PC-3 (cell line): ENCODE measurements at regions not wholly inside any gene's neighbourhood (a gene's known extent, or its start where the extent isn't known, plus 50 kb on each side); places are given as distances from the start of the nearest gene placed in this dataset.

Experiments used
- EZH2phosphoT487 ChIP-seq: fragments of 300-600 bp; sonication (generic); IDR thresholded peaks from 2 replicates; pipeline ENCODE4 v1.6.1; 2018; ENCODE audit warnings: mild to moderate bottlenecking, antibody characterized with exemption, low read length, borderline replicate concordance
- TF ChIP-seq, protein P1 (sequence below): fragments of 300-600 bp; sonication (generic); conservative IDR thresholded peaks from 2 replicates; pipeline ENCODE4 v1.5.1; 2017; ENCODE audit warnings: antibody characterized with exemption, low read depth, mild to moderate bottlenecking, low read length

DNA sequence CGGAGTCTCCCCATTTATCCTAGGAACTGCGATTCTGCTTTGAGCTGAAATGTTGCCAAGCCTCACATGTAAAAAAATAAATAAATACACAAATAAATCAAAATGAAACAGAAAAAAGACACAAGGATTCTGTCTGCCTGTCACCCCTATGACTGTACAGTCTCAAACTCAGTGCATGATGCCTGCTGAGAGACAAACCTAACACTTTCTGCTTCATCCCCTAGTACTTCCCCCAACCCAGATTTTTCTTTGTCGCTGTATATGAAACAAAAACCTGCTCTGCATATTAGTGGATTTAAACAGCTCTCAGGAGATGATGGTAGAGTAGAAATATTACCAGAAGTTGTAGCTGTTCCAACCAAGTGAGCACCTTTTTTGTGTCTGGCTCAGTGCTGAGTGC, 530.7 kb upstream of the CFAP20DC start:
- TF ChIP-seq, protein P1, sequence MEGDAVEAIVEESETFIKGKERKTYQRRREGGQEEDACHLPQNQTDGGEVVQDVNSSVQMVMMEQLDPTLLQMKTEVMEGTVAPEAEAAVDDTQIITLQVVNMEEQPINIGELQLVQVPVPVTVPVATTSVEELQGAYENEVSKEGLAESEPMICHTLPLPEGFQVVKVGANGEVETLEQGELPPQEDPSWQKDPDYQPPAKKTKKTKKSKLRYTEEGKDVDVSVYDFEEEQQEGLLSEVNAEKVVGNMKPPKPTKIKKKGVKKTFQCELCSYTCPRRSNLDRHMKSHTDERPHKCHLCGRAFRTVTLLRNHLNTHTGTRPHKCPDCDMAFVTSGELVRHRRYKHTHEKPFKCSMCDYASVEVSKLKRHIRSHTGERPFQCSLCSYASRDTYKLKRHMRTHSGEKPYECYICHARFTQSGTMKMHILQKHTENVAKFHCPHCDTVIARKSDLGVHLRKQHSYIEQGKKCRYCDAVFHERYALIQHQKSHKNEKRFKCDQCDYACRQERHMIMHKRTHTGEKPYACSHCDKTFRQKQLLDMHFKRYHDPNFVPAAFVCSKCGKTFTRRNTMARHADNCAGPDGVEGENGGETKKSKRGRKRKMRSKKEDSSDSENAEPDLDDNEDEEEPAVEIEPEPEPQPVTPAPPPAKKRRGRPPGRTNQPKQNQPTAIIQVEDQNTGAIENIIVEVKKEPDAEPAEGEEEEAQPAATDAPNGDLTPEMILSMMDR: no peak
- TF ChIP-seq EZH2phosphoT487: no peak
